Subcutaneous abdominal adipose tissue (tissue), 5 donors: ENCODE measurements at regions not wholly inside any gene's neighbourhood (a gene's known extent, or its start where the extent isn't known, plus 50 kb on each side); places are given as distances from the start of the nearest gene placed in this dataset.
A peak's percentile ranks its signal among the peaks of the same experiment; 100 is the strongest.

Experiments used
- H3K27ac ChIP-seq: one replicate; pipeline ENCODE4 v1.7.0; 2013; ENCODE audit warnings: low read depth, mild to moderate bottlenecking, inconsistent platforms, low read length, moderate library complexity
- H3K27me3 ChIP-seq, 5 donors: one replicate each; pipeline ENCODE4 v1.7.0; 2013; ENCODE audit warnings: low read length in 5 of 5, inconsistent platforms in 1 of 5; ENCODE audit not compliant: control insufficient read depth in 5 of 5, insufficient read depth in 4 of 5
- H3K36me3 ChIP-seq, 5 donors: one replicate each; pipeline ENCODE4 v1.7.0; 2013; ENCODE audit warnings: low read length in 5 of 5; ENCODE audit not compliant: control insufficient read depth in 5 of 5, insufficient read depth in 5 of 5
- H3K4me1 ChIP-seq, 5 donors: one replicate each; pipeline ENCODE4 v1.7.0; 2013; ENCODE audit warnings: low read length in 5 of 5, mild to moderate bottlenecking in 3 of 5, moderate library complexity in 1 of 5; ENCODE audit not compliant: control insufficient read depth in 5 of 5, insufficient read depth in 5 of 5
- H3K4me3 ChIP-seq, 5 donors: one replicate each; pipeline ENCODE4 v1.7.0; 2013; ENCODE audit warnings: low read length in 5 of 5, low read depth in 1 of 5
- H3K9ac ChIP-seq, 5 donors: one replicate each; pipeline ENCODE4 v1.7.0; 2013; ENCODE audit warnings: low read length in 5 of 5, mild to moderate bottlenecking in 4 of 5, moderate library complexity in 3 of 5
- H3K9me3 ChIP-seq, 5 donors: one replicate each; pipeline ENCODE4 v1.7.0; 2013; ENCODE audit warnings: low read length in 5 of 5; ENCODE audit not compliant: control insufficient read depth in 5 of 5
- donor health status: healthy.
- donor health status: healthy.
- donor health status: healthy.
- donor health status: healthy.
- donor health status: healthy.

- Histone ChIP-seq H3K9ac (no peak overlapping the region), H3K36me3 (no peaks in the 10 kb centered on the region), H3K27me3 (peaks cover 0 to 2% (median 0%) of the 10 kb centered on the region in 5 donors), H3K27ac (no peak overlapping the region), H3K9me3 (no peaks in the 10 kb centered on the region), H3K4me1 (peaks cover 0 to 5% (median 0%) of the 10 kb centered on the region in 5 donors), H3K4me3 (no peak overlapping the region)
Measured at GRCh38 chr6:125354649-125355048, 52.9 kb upstream of the HDDC2 start.

GRCh38 chr6:125356884-125357283, 55.1 kb upstream of the HDDC2 start:
- Histone ChIP-seq H3K4me3 (no peak overlapping the region), H3K27me3 (peaks cover 0 to 2% (median 0%) of the 10 kb centered on the region in 5 donors), H3K36me3 (no peaks in the 10 kb centered on the region), H3K4me1 (peaks cover 0 to 5% (median 0%) of the 10 kb centered on the region in 5 donors), H3K9me3 (no peaks in the 10 kb centered on the region), H3K27ac (no peak overlapping the region), H3K9ac (no peak overlapping the region)

GRCh38 chr6:125357515-125358256, 55.9 kb upstream of the HDDC2 start:
- peaks cover 0 to 5% (median 2%) of the 10 kb centered on the region in 5 donors for H3K4me1 ChIP-seq
- no peak overlapping the region for H3K27ac ChIP-seq
- no peak overlapping the region for H3K9ac ChIP-seq
- H3K27me3 ChIP-seq, result peaks cover 0 to 2% (median 0%) of the 10 kb centered on the region in 5 donors
- H3K9me3 ChIP-seq, result no peaks in the 10 kb centered on the region
- H3K36me3 ChIP-seq, result no peaks in the 10 kb centered on the region
- no peak overlapping the region for H3K4me3 ChIP-seq

- no peak overlapping the region for H3K4me3 ChIP-seq
- no peak overlapping the region for H3K9ac ChIP-seq
- peaks cover 2 to 17% (median 14%) of the 10 kb centered on the region in 5 donors for H3K4me1 ChIP-seq
- peaks cover 0 to 7% (median 2%) of the 10 kb centered on the region in 5 donors for H3K27me3 ChIP-seq
- no peak overlapping the region for H3K27ac ChIP-seq
- no peaks in the 10 kb centered on the region for H3K36me3 ChIP-seq
- no peaks in the 10 kb centered on the region for H3K9me3 ChIP-seq
Measured at GRCh38 chr6:125358898-125359297, 57.1 kb upstream of the HDDC2 start.

GRCh38 chr6:125361868-125362267, 60.1 kb upstream of the HDDC2 start:
- no peak overlapping the region for H3K27ac ChIP-seq

GRCh38 chr6:125363039-125363823, 61.5 kb upstream of the HDDC2 start:
- Histone ChIP-seq H3K36me3 (no peaks in the 10 kb centered on the region), H3K27me3 (peaks cover 0 to 8% (median 5%) of the 10 kb centered on the region in 5 donors), H3K9ac (peak overlapping the region in 2 of 5 donors; percentile 53 to 60), H3K27ac (no peak overlapping the region), H3K9me3 (no peaks in the 10 kb centered on the region), H3K4me1 (peaks cover 2 to 17% (median 15%) of the 10 kb centered on the region in 5 donors), H3K4me3 (peak overlapping the region; percentile 68 to 77 (median 71))

More at GRCh38 chr6:125361868-125362267, 60.1 kb upstream of the HDDC2 start:
- H3K36me3 ChIP-seq, result no peaks in the 10 kb centered on the region
- H3K4me3 ChIP-seq, result no peak overlapping the region
- no peak overlapping the region for H3K9ac ChIP-seq
- H3K9me3 ChIP-seq, result no peaks in the 10 kb centered on the region
- H3K27me3 ChIP-seq, result peaks cover 0 to 8% (median 6%) of the 10 kb centered on the region in 5 donors
- peaks cover 2 to 17% (median 15%) of the 10 kb centered on the region in 5 donors for H3K4me1 ChIP-seq

- Histone ChIP-seq H3K4me3 (peak overlapping the region; percentile 68 to 77 (median 71)), H3K4me1 (peaks cover 2 to 17% (median 15%) of the 10 kb centered on the region in 5 donors), H3K9ac (peak overlapping the region in 1 of 5 donors; percentile 60), H3K27me3 (peaks cover 0 to 8% (median 5%) of the 10 kb centered on the region in 5 donors), H3K27ac (no peak overlapping the region), H3K9me3 (no peaks in the 10 kb centered on the region), H3K36me3 (no peaks in the 10 kb centered on the region)
Measured at GRCh38 chr6:125363824-125364165, 62.0 kb upstream of the HDDC2 start.

- Histone ChIP-seq H3K9ac (no peak overlapping the region), H3K27ac (no peak overlapping the region), H3K27me3 (peaks cover 0 to 8% (median 5%) of the 10 kb centered on the region in 5 donors), H3K9me3 (no peaks in the 10 kb centered on the region), H3K4me3 (no peak overlapping the region), H3K4me1 (peaks cover 2 to 17% (median 15%) of the 10 kb centered on the region in 5 donors), H3K36me3 (no peaks in the 10 kb centered on the region)
Measured at GRCh38 chr6:125365230-125365629, 63.5 kb upstream of the HDDC2 start.

- Histone ChIP-seq H3K27ac (no peak overlapping the region), H3K36me3 (no peaks in the 10 kb centered on the region), H3K9me3 (no peaks in the 10 kb centered on the region), H3K27me3 (peaks cover 0 to 11% (median 5%) of the 10 kb centered on the region in 5 donors), H3K4me3 (no peak overlapping the region), H3K9ac (no peak overlapping the region), H3K4me1 (peaks cover 2 to 17% (median 15%) of the 10 kb centered on the region in 5 donors)
Measured at GRCh38 chr6:125367036-125367782, 65.4 kb upstream of the HDDC2 start.
